ENCODE measurements at regions not wholly inside any gene's neighbourhood (a gene's known extent, or its start where the extent isn't known, plus 50 kb on each side); places are given as distances from the start of the nearest gene placed in this dataset.

- DNase-seq: no peak
Observed at GRCh38 chr9:1713841-1714240, 301.3 kb upstream of the SMARCA2 start.

GRCh38 chr9:1717882-1718281, 297.3 kb upstream of the SMARCA2 start:
- DNase-seq: no peak

GRCh38 chr9:1718836-1719235, 296.3 kb upstream of the SMARCA2 start:
- peak; percentile 78 for DNase-seq

- no peak for DNase-seq
Observed at GRCh38 chr9:1721196-1721595, 294.0 kb upstream of the SMARCA2 start.

GRCh38 chr9:1722404-1722803, 292.7 kb upstream of the SMARCA2 start:
- DNase-seq: no peak

- DNase-seq: no peak
Observed at GRCh38 chr9:1723522-1724015, 291.6 kb upstream of the SMARCA2 start.

GRCh38 chr9:1726993-1727759, 288.0 kb upstream of the SMARCA2 start:
- DNase-seq: no peak

GRCh38 chr9:1729631-1730030, 285.5 kb upstream of the SMARCA2 start:
- no peak for DNase-seq

- DNase-seq: no peak
Observed at GRCh38 chr9:1732670-1733069, 282.5 kb upstream of the SMARCA2 start.

- DNase-seq: no peak
Observed at GRCh38 chr9:1738511-1739100, 276.5 kb upstream of the SMARCA2 start.

GRCh38 chr9:1743121-1743960, 271.8 kb upstream of the SMARCA2 start:
- DNase-seq: no peak

- DNase-seq: no peak
Observed at GRCh38 chr9:1745980-1746379, 269.2 kb upstream of the SMARCA2 start.

- peak; percentile 14 for DNase-seq
Observed at GRCh38 chr9:1747417-1747967, 267.7 kb upstream of the SMARCA2 start.

- no peak for DNase-seq
Observed at GRCh38 chr9:1748407-1748806, 266.7 kb upstream of the SMARCA2 start.

- no peak for DNase-seq
Observed at GRCh38 chr9:1757186-1757585, 258.0 kb upstream of the SMARCA2 start.

- DNase-seq: no peak
Observed at GRCh38 chr9:1759009-1759408, 256.1 kb upstream of the SMARCA2 start.

- no peak for DNase-seq
Observed at GRCh38 chr9:1759771-1760300, 255.3 kb upstream of the SMARCA2 start.

- no peak for DNase-seq
Observed at GRCh38 chr9:1761807-1762206, 253.3 kb upstream of the SMARCA2 start.

- DNase-seq: no peak
Observed at GRCh38 chr9:1766042-1766441, 249.1 kb upstream of the SMARCA2 start.

GRCh38 chr9:1768561-1768960, 246.6 kb upstream of the SMARCA2 start:
- DNase-seq: no peak

GRCh38 chr9:1771094-1771789, 243.9 kb upstream of the SMARCA2 start:
- DNase-seq: no peak

- DNase-seq: no peak
Observed at GRCh38 chr9:1775230-1775629, 239.9 kb upstream of the SMARCA2 start.
